Testis (tissue), 2 donors: ENCODE measurements at regions not wholly inside any gene's neighbourhood (a gene's known extent, or its start where the extent isn't known, plus 50 kb on each side); places are given as distances from the start of the nearest gene placed in this dataset.

ENCODE experiments used
- CTCF ChIP-seq, 3 experiments: fragments of 450-650 bp in 2 of 3; fragments of 200-600 bp in 1 of 3; sonication (generic) in 1 of 3; IDR thresholded peaks; one replicate each; pipeline ENCODE4 v1.5.1; 2016 to 2019; ENCODE audit warnings: antibody characterized with exemption in 3 of 3, mild to moderate bottlenecking in 2 of 3, moderate library complexity in 1 of 3
- POLR2A ChIP-seq: fragments of 450-650 bp; IDR thresholded peaks from one replicate; pipeline ENCODE4 v1.6.1; 2017; ENCODE audit warnings: antibody characterized with exemption, mild to moderate bottlenecking, moderate library complexity

GRCh38 chr2:48205137-48205798 is 109.2 kb upstream of the FOXN2 start:
- TF ChIP-seq POLR2A, result no peak
- TF ChIP-seq CTCF (IDR thresholded peaks at IDR 0.05), result no peak
